Activated naive CD8-positive, alpha-beta T cell treated with anti-CD3 and anti-CD28 coated beads, Interleukin-2, amount 50 U/mL, for 24 hours (primary cell): ENCODE measurements at regions not wholly inside any gene's neighbourhood (a gene's known extent, or its start where the extent isn't known, plus 50 kb on each side); places are given as distances from the start of the nearest gene placed in this dataset.

Experiments
- ATAC-seq: fragments of 150-1000 bp; cut with Tn5 transposase; one replicate; pipeline ENCODE4 v1.10.0; 2021
- DNase-seq: peaks from one replicate; pipeline ENCODE4 v3.0.0; 2021
- H3K27ac Mint-ChIP-seq: one replicate; pipeline ENCODE4 v1.8.0; 2021; ENCODE audit warnings: mild to moderate bottlenecking, mixed read lengths
- H3K27me3 Mint-ChIP-seq: one replicate; pipeline ENCODE4 v1.8.0; 2021; ENCODE audit warnings: mixed read lengths
- H3K36me3 Mint-ChIP-seq: one replicate; pipeline ENCODE4 v1.8.0; 2021; ENCODE audit warnings: low read depth, mixed read lengths
- H3K4me1 Mint-ChIP-seq: one replicate; pipeline ENCODE4 v1.8.0; 2021; ENCODE audit warnings: mixed read lengths
- H3K4me3 Mint-ChIP-seq: one replicate; pipeline ENCODE4 v1.8.0; 2021; ENCODE audit warnings: mild to moderate bottlenecking, moderate library complexity, mixed read lengths
- H3K9me3 Mint-ChIP-seq: one replicate; pipeline ENCODE4 v1.8.0; 2021; ENCODE audit warnings: mixed read lengths

DNA sequence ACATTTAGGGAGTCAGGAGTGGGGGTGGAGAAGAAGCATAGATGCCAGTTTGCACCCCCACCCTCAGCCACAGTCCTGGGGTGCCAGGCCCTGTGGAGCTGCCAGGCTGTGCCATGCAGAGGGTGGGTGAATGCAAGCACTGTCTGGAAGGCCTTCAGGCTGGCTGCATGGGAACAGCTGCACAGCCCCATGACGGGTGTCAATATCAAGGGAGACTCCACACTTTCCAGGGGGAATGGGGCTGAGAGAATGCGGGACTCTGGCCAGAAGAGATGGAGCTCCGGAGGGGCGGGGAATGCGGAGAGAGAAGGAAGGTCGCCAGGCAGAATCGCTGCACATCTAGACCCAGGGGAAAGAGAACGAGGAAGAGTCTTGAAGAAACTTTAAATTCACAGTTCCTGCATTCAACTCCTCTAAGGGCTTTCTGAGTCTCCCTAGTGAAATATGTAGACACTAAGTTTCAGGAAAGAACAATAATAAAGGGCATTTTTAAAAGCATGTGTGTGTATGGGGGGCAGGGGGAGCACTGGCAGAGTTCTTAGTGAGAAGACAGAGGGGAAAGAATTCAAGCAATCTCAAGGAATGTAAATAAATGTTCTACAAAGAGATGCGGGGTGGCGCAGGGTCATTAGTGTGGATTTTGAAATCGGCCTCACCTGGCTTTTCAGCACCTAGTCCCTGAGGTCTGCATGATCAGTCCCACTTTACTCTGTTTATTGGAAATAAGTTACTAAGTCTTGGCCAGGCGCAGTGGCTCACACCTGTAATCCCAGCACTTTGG, 59.1 kb downstream of the BOD1 start:
- Mint-ChIP-seq H3K27ac (no peak overlapping the region), H3K9me3 (peaks cover 24% of the 10 kb centered on the region), H3K4me1 (no peaks in the 10 kb centered on the region), H3K4me3 (no peak overlapping the region), H3K36me3 (no peaks in the 10 kb centered on the region), H3K27me3 (peaks cover 21% of the 10 kb centered on the region)
- ATAC-seq (no peak), DNase-seq (no peak)

DNA sequence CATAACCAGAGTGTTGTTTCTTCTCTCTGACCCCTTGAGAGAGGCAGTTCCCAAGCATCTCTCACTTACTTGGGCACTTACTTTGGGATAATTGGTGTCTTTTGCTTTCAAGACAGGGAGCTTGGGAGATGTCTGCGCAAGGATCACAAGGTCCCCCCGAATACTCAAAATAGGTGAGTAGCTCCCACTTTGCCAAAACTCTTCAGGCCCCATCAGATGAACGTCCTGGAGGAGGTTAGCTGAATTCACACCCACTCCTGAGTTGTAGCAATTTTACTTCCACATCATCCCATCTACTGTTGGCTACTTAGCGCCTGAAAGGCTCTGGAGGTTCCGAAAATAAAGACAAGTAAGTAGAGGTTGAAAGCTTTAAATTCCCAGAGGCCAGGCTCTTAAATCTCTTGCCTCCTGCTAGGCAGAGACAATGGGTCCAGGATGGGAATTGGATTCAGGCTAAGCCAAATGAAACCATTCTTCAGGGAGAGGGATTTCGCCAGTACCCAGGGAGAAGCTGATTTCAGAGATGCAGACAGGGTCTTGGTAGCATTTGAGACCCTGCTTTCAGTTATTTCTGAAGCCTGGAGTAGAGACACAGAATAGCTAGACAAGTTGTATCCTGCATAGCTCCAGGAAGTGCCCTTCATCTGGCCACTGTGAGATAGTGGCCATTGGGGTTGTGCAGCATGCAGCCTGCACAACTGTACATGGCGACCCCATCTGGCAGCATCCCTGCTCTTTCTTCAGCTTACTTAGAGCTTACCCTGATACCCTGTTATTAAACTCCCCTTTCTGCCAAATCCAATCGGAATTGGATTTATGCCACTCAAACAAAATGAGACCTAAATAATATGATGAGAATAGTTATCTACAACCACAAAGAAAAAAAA, 60.1 kb downstream of the BOD1 start:
- no peak overlapping the region for H3K4me3 Mint-ChIP-seq
- no peaks in the 10 kb centered on the region for H3K36me3 Mint-ChIP-seq
- no peak overlapping the region for H3K27ac Mint-ChIP-seq
- DNase-seq = no peak
- no peaks in the 10 kb centered on the region for H3K4me1 Mint-ChIP-seq
- H3K9me3 Mint-ChIP-seq = peaks cover 18% of the 10 kb centered on the region
- no peak for ATAC-seq
- H3K27me3 Mint-ChIP-seq = peaks cover 20% of the 10 kb centered on the region

GRCh38 chr5:173554989-173555705, 61.3 kb downstream of the BOD1 start:
- DNase-seq (no peak), ATAC-seq (no peak)
- Mint-ChIP-seq H3K9me3 (peaks cover 9% of the 10 kb centered on the region), H3K4me1 (no peaks in the 10 kb centered on the region), H3K4me3 (no peak overlapping the region), H3K27ac (no peak overlapping the region), H3K36me3 (no peaks in the 10 kb centered on the region), H3K27me3 (peaks cover 17% of the 10 kb centered on the region)

DNA sequence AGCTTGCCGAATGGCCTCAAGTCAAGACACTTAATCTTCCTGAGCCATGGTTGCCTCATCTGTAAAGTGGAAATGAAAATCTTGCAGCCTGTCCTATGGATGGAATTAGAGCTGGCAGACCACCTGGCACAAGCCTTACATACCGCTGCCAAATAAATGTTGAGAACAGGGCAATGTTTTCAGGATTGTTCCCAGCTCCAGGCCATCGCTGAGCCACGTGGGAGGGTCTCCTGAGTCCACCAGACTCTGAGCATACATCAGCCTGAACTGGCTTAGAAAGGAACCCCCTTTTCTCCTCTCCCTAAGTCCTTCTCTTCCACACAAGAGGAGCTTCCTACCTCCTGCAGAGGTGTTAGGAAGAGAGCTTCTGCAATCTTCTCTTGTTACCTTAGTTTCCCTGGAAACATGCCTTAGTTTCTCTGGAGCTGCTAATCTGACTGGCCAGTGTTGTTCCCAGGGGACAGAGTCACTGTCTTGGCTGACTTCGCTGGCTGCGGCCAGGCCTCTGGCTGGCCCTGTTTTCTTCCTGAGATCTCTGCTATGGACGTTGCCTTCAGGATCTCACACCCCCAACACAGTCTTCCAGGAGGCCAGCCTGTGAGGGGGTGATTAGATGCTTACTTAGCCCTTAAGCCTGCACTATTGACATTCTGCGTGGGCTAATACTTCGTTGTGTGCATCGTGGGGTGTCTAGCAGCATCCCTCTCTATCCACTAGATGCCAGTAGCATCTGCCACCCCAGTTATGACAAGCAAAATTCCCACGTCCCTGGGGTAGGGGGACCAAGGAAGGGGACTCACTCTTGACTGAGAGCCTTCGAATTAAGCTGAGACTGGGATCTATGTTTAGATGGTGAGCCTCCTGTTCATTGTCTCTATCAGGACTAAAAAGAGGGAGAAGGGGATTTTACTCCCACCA, 62.2 kb downstream of the BOD1 start:
- peaks cover 17% of the 10 kb centered on the region for H3K27me3 Mint-ChIP-seq
- no peak for ATAC-seq
- DNase-seq = no peak
- peaks cover under 1% of the 10 kb centered on the region for H3K9me3 Mint-ChIP-seq
- H3K4me1 Mint-ChIP-seq = no peaks in the 10 kb centered on the region
- H3K4me3 Mint-ChIP-seq = no peak overlapping the region
- no peaks in the 10 kb centered on the region for H3K36me3 Mint-ChIP-seq
- H3K27ac Mint-ChIP-seq = no peak overlapping the region

GRCh38 chr5:173550641-173551040, 65.8 kb downstream of the BOD1 start:
- ATAC-seq = no peak
- no peak for DNase-seq
- Mint-ChIP-seq H3K4me1 (no peaks in the 10 kb centered on the region), H3K36me3 (no peaks in the 10 kb centered on the region), H3K27ac (no peak overlapping the region), H3K4me3 (no peak overlapping the region), H3K27me3 (peaks cover 10% of the 10 kb centered on the region), H3K9me3 (no peaks in the 10 kb centered on the region)

- DNase-seq (no peak), ATAC-seq (no peak)
- Mint-ChIP-seq H3K4me1 (no peaks in the 10 kb centered on the region), H3K36me3 (no peaks in the 10 kb centered on the region), H3K4me3 (no peak overlapping the region), H3K27ac (no peak overlapping the region), H3K9me3 (no peaks in the 10 kb centered on the region), H3K27me3 (peaks cover 8% of the 10 kb centered on the region)
These were observed 66.8 kb downstream of the BOD1 start for GRCh38 chr5:173549644-173550043.

DNA sequence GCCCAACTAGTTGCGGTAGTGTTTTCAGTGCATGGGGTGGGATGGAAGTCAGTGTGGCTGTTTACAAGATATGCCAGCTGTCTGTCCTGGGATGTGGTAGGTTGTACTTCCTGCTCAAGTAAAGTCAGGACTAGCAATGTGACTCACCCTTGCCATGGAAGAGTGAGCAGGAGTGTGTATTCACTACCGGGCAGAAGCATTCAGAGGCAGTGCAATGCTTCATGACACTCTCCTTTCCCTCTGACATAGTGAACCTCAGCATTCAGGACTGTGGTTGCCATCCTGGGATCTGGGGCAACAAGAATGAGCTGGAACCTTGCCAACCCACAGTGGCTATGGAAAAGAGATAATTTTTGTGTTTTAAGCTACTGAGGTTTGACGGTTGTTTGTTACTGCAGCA, 68.9 kb downstream of the BOD1 start:
- Mint-ChIP-seq H3K36me3 (no peaks in the 10 kb centered on the region), H3K27ac (no peak overlapping the region), H3K9me3 (no peaks in the 10 kb centered on the region), H3K4me3 (no peak overlapping the region), H3K27me3 (peaks cover 5% of the 10 kb centered on the region), H3K4me1 (no peaks in the 10 kb centered on the region)
- DNase-seq = no peak
- ATAC-seq = no peak

DNA sequence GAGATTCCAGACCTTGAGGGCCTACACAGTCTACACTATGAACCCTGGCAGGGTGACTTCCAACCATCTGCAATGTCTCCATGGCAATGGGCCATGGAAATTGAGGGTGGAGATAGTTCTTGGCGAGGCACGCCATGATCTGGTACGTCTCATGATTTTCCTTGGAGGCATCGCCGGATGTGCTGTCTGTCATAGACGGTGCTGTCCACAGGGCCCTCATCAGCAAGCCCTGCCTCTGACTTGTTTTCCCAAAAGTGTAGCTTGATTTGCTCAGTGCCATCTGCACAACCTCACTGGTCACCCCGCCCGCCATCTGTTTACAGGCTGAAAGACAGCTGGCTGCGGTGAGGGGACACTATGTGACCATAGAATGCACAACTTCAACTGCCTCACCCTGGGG, 73.5 kb downstream of the BOD1 start:
- ATAC-seq = no peak
- Mint-ChIP-seq H3K4me3 (no peak overlapping the region), H3K4me1 (no peaks in the 10 kb centered on the region), H3K36me3 (no peaks in the 10 kb centered on the region), H3K27ac (no peak overlapping the region), H3K9me3 (no peaks in the 10 kb centered on the region), H3K27me3 (peaks cover 9% of the 10 kb centered on the region)
- no peak for DNase-seq

DNA sequence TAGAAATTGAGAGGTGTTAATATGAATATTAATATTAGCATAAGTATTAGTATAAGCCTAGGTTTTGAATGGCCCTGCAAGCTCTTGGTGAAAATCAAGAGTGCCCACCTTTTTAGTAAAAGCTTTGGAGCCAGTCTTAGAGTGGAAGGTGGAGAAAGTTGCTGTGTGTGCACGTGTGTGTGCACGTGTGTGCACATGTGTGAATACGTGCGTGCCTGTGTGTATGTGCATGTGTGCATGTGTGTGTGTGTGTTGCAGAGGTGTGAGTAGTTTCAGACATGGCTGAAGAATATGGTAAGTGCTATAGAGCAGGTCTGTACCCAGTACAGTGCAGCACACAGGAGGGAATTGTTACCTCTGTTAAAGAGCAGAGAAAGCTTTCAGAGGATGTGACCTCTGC, 74.3 kb downstream of the BOD1 start:
- no peak for DNase-seq
- H3K27me3 Mint-ChIP-seq = peaks cover 9% of the 10 kb centered on the region
- no peak overlapping the region for H3K4me3 Mint-ChIP-seq
- H3K36me3 Mint-ChIP-seq = no peaks in the 10 kb centered on the region
- ATAC-seq = no peak
- no peaks in the 10 kb centered on the region for H3K9me3 Mint-ChIP-seq
- H3K4me1 Mint-ChIP-seq = no peaks in the 10 kb centered on the region
- H3K27ac Mint-ChIP-seq = no peak overlapping the region

- no peak overlapping the region for H3K27ac Mint-ChIP-seq
- DNase-seq = no peak
- no peaks in the 10 kb centered on the region for H3K9me3 Mint-ChIP-seq
- H3K4me1 Mint-ChIP-seq = no peaks in the 10 kb centered on the region
- H3K4me3 Mint-ChIP-seq = no peak overlapping the region
- H3K36me3 Mint-ChIP-seq = no peaks in the 10 kb centered on the region
- no peak for ATAC-seq
- H3K27me3 Mint-ChIP-seq = peaks cover 10% of the 10 kb centered on the region
These were observed 77.8 kb downstream of the BOD1 start for GRCh38 chr5:173538654-173539053.

DNA sequence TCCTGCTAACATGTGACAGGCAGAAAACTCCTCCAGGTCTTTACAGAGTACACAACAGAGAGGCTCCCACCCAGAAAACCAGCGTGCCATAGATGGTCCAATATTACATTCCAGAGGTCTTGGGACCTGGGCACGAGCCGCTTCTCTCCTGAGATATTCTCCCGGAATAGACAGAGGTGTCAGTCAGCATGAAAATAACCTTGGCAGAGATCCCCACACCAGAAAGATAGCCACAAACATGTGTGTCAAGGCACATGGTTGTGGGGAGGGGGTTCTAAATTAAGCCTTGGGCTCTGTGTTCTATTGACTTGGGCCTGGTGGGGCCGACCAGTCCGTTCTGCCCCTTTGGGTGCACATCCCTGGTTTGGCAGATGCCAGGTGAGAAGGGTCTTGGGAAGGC, 78.4 kb downstream of the BOD1 start:
- Mint-ChIP-seq H3K4me1 (no peaks in the 10 kb centered on the region), H3K4me3 (no peak overlapping the region), H3K9me3 (no peaks in the 10 kb centered on the region), H3K27ac (no peak overlapping the region), H3K27me3 (peaks cover 10% of the 10 kb centered on the region), H3K36me3 (no peaks in the 10 kb centered on the region)
- DNase-seq (no peak), ATAC-seq (no peak)

DNA sequence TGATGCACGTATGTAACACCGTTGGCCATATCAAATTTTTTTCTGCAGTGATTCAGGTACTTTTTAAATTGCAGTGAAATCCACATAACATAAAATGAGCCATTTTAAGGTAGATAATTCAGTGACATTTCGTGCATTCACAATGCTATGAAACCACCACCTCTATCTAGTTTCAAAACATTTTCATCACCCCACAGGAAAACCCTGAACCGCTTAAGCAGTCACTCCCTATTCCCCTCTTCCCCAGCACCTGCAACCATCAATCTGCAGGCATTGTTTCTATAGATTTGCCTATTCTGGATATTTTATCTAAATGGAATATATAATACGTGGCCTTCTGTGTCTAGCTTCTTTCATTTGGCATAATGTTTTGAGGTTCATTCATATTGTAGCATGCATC, 79.2 kb downstream of the BOD1 start:
- peaks cover 8% of the 10 kb centered on the region for H3K27me3 Mint-ChIP-seq

GRCh38 chr5:173535976-173536639, 80.3 kb downstream of the BOD1 start:
- no peaks in the 10 kb centered on the region for H3K9me3 Mint-ChIP-seq
- no peak overlapping the region for H3K4me3 Mint-ChIP-seq
- ATAC-seq = no peak
- no peak overlapping the region for H3K27ac Mint-ChIP-seq
- H3K4me1 Mint-ChIP-seq = no peaks in the 10 kb centered on the region
- H3K27me3 Mint-ChIP-seq = peaks cover 8% of the 10 kb centered on the region
- DNase-seq = no peak
- H3K36me3 Mint-ChIP-seq = no peaks in the 10 kb centered on the region

More for the DNA sequence above, 79.2 kb downstream of the BOD1 start:
- Mint-ChIP-seq H3K27ac (no peak overlapping the region), H3K4me1 (no peaks in the 10 kb centered on the region), H3K4me3 (no peak overlapping the region), H3K9me3 (no peaks in the 10 kb centered on the region), H3K36me3 (no peaks in the 10 kb centered on the region)
- ATAC-seq (no peak), DNase-seq (no peak)
